ENCODE measurements at regions not wholly inside any gene's neighbourhood (a gene's known extent, or its start where the extent isn't known, plus 50 kb on each side); places are given as distances from the start of the nearest gene placed in this dataset.

DNA sequence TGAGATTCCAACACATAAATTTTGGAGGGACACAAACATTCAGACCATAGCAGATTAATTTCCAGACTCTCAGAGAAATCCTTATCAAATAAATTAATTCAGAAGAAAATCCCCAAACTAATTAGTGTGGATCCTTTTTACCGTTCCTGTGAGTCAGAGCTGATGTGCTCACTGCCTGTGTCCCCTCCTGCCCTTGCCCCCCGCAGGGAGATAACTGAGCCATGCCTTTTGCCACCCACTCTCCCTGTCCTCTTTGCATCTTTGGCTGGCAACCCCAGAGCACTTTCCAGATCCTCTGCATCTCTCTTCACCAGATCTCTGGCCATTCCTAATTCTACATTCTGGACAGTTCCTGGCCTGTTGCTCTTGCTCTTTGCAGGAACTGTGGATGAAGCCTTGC, 135.4 kb upstream of the MAP1B start:
- Histone ChIP-seq H3K27ac (no peak overlapping the region), H3K4me3 (no peak overlapping the region), H3K36me3 (no peaks in the 10 kb centered on the region), H3K27me3 (replicated peaks; ENCODE audit: insufficient read depth) (no peaks in the 10 kb centered on the region), H3K4me1 (replicated peaks) (peaks cover 4% of the 10 kb centered on the region), H3K9me3 (no peaks in the 10 kb centered on the region)
- WGBS = 90% methylated on average over 2 of the region's 2 CpGs
- intact Hi-C loops (cut with DNase I) = loop anchor here (10.0 kb wide), 1 partner anchor 313 kb away; no protein-coding TSS in a partner anchor
- TF ChIP-seq CTCF (IDR thresholded peaks at IDR 0.05) (no peak), POLR2AphosphoS5 (IDR thresholded peaks at IDR 0.05) (no peak), POLR2A (IDR thresholded peaks at IDR 0.05) (no peak)
- no peak for DNase-seq (ENCODE audit: low spot score)

GRCh38 chr5:71972777-71973473, 134.3 kb upstream of the MAP1B start:
- H3K4me3 ChIP-seq = no peak overlapping the region
- intact Hi-C loops (cut with DNase I) = loop anchor here (10.0 kb wide), 1 partner anchor 312 kb away; no protein-coding TSS in a partner anchor
- H3K27me3 ChIP-seq (replicated peaks; ENCODE audit: insufficient read depth) = no peaks in the 10 kb centered on the region
- no peaks in the 10 kb centered on the region for H3K36me3 ChIP-seq
- TF ChIP-seq POLR2AphosphoS5 (IDR thresholded peaks at IDR 0.05) (peak; percentile 14), POLR2A (IDR thresholded peaks at IDR 0.05) (no peak)
- peak; percentile 12 for DNase-seq (ENCODE audit: low spot score)
- H3K27ac ChIP-seq = peak overlapping the region; percentile 45 to 54
- WGBS = 62% methylated on average over 8 of the region's 8 CpGs
- H3K9me3 ChIP-seq = no peaks in the 10 kb centered on the region
- peaks cover 4% of the 10 kb centered on the region for H3K4me1 ChIP-seq (replicated peaks)

DNA sequence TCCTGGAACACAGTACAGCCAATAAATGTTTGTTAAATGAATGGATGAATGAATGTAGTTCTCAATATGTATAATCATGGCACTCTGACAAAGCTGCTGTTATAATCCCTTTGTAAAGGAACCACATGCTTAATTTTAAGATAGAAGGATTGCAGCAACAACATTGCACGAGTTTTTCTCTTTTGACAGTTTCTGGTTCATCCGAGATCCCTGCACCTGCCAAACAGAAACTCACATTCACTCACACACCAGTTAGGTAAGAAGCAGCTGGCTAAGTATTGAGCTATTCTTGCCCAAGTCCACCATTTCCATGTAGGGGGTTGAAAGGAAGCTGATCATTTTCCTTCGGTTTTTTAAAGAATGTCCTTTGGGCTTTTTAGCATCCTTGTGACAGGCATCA, 133.7 kb upstream of the MAP1B start:
- Histone ChIP-seq H3K27ac (peak overlapping the region; percentile 45 to 54), H3K4me1 (replicated peaks) (peaks cover 4% of the 10 kb centered on the region), H3K27me3 (replicated peaks; ENCODE audit: insufficient read depth) (no peaks in the 10 kb centered on the region), H3K9me3 (no peaks in the 10 kb centered on the region), H3K4me3 (no peak overlapping the region), H3K36me3 (no peaks in the 10 kb centered on the region)
- WGBS = 43% methylated on average over 3 of the region's 3 CpGs
- TF ChIP-seq POLR2A (IDR thresholded peaks at IDR 0.05) (no peak), POLR2AphosphoS5 (IDR thresholded peaks at IDR 0.05) (no peak), CTCF (IDR thresholded peaks at IDR 0.05) (no peak)
- intact Hi-C loops (cut with DNase I) = loop anchor here (10.0 kb wide), 1 partner anchor 311 kb away; no protein-coding TSS in a partner anchor
- no peak for DNase-seq (ENCODE audit: low spot score)

DNA sequence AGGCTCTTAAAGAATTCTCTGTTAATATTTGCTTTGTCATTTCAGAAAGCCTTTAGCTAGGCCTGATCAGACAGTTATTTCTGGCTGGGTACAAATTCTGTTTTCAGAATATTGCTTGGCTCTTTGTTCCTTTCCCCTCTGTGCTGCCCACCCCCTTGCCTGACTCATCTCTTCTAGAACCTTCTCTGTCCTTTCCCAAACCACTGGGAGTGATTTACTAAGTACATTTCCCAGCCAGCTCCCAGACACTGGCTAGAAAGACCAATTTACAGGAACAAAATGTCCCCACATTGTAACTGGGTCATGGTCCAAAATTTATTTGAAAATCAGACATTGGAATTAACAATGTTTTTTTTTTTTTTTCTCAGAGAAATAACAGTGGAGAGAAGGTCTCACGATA, 133.1 kb upstream of the MAP1B start:
- Histone ChIP-seq H3K4me3 (no peak overlapping the region), H3K9me3 (no peaks in the 10 kb centered on the region), H3K27me3 (replicated peaks; ENCODE audit: insufficient read depth) (no peaks in the 10 kb centered on the region), H3K36me3 (no peaks in the 10 kb centered on the region), H3K27ac (peak overlapping the region; percentile 45 to 54), H3K4me1 (replicated peaks) (peaks cover 4% of the 10 kb centered on the region)
- WGBS = 47% methylated on average over 1 of the region's 1 CpG
- DNase-seq (ENCODE audit: low spot score) = peak; percentile 8
- no peak for TF ChIP-seq CTCF (IDR thresholded peaks at IDR 0.05)
- peak; percentile 63 for TF ChIP-seq POLR2AphosphoS5 (IDR thresholded peaks at IDR 0.05)
- intact Hi-C loops (cut with DNase I) = loop anchor here (10.0 kb wide), 1 partner anchor 311 kb away; no protein-coding TSS in a partner anchor

DNA sequence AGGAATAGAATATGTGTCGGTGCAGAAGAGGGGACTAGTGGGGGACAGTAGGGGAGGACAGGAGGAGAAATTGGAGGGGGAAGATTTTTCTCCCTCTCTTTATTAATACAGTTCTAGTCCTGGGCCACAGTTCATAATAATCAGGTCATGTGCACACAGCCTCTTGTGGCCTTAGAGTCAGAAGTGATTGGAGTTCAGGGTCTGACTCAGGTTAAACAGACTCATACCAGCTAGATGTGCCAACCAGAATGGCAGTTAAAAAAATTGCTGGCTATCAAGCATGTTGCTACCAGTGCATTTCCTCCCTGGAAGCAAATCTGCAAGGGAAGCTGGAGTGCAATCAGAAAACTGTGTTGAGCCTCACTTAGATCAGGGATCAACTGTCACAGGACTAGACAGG, 132.7 kb upstream of the MAP1B start:
- 63% methylated on average over 1 of the region's 1 CpG for WGBS
- no peaks in the 10 kb centered on the region for H3K36me3 ChIP-seq
- no peaks in the 10 kb centered on the region for H3K27me3 ChIP-seq (replicated peaks; ENCODE audit: insufficient read depth)
- intact Hi-C loops (cut with DNase I) = loop anchor here (10.0 kb wide), 1 partner anchor 310 kb away; no protein-coding TSS in a partner anchor
- TF ChIP-seq POLR2A (IDR thresholded peaks at IDR 0.05) = no peak
- no peak for TF ChIP-seq CTCF (IDR thresholded peaks at IDR 0.05)
- TF ChIP-seq POLR2AphosphoS5 (IDR thresholded peaks at IDR 0.05) = no peak
- no peak overlapping the region for H3K4me3 ChIP-seq
- H3K27ac ChIP-seq = peak overlapping the region in 1 of 2 donors; percentile 45
- DNase-seq (ENCODE audit: low spot score) = no peak
- no peaks in the 10 kb centered on the region for H3K9me3 ChIP-seq
- H3K4me1 ChIP-seq (replicated peaks) = peaks cover 4% of the 10 kb centered on the region
